K562 (cell line): ENCODE measurements at regions not wholly inside any gene's neighbourhood (a gene's known extent, or its start where the extent isn't known, plus 50 kb on each side); places are given as distances from the start of the nearest gene placed in this dataset.

ENCODE experiments used
- CREB1 ChIP-seq, 2 experiments: sonication (generic) in 1 of 2; formaldehyde crosslinking in 1 of 2; IDR thresholded peaks; 2 replicates each; pipeline versions ENCODE4 v1.6.1 to v1.8.0; 2012 to 2022; ENCODE audit warnings: inconsistent platforms in 1 of 2, mild to moderate bottlenecking in 1 of 2, missing genetic modification reagents in 1 of 2, moderate library complexity in 1 of 2
- ESRRB ChIP-seq: fragments of 250-450 bp; sonication (Bioruptor Pico); IDR thresholded peaks from 2 replicates; pipeline ENCODE4 v1.5.0; 2020; ENCODE audit warnings: mild to moderate bottlenecking, moderate library complexity, borderline replicate concordance
- TF ChIP-seq, protein P1 (sequence below), 2 experiments: fragments of 450-650 bp; IDR thresholded peaks; 2 replicates each; pipeline ENCODE4 v1.6.1; 2016; ENCODE audit warnings: mild to moderate bottlenecking in 2 of 2, borderline replicate concordance in 1 of 2, low read depth in 1 of 2, moderate library complexity in 1 of 2
- TF ChIP-seq, protein P2 (sequence below): fragments of 250-450 bp; sonication (Bioruptor Pico); IDR thresholded peaks from 2 replicates; pipeline ENCODE4 v1.5.1; 2021; ENCODE audit warnings: mild to moderate bottlenecking
- TF ChIP-seq, protein P3 (sequence below), 2 experiments: fragments of 450-650 bp; IDR thresholded peaks; 2 replicates each; pipeline ENCODE4 v1.6.1; 2016

DNA sequence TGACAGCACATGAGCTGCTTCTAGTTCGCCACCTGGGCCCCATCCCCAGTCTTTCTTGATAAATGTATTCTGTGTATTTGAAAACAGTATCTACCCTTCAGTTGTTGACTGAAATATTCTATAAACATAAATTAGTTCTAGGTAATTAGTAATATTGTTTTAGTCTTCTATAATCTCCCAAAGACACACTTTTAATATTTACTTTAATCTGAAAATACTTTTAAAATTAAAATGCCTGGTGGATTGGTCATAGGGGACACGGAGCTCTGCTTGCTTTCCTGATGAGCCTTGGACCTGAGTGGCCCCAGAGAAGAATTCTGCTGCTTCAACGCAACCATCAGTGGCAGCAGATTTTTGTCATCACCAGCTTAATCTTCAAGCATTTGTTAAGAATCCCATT lies 234.5 kb downstream of the THBS2 start (continued):
- TF ChIP-seq, protein P1, sequence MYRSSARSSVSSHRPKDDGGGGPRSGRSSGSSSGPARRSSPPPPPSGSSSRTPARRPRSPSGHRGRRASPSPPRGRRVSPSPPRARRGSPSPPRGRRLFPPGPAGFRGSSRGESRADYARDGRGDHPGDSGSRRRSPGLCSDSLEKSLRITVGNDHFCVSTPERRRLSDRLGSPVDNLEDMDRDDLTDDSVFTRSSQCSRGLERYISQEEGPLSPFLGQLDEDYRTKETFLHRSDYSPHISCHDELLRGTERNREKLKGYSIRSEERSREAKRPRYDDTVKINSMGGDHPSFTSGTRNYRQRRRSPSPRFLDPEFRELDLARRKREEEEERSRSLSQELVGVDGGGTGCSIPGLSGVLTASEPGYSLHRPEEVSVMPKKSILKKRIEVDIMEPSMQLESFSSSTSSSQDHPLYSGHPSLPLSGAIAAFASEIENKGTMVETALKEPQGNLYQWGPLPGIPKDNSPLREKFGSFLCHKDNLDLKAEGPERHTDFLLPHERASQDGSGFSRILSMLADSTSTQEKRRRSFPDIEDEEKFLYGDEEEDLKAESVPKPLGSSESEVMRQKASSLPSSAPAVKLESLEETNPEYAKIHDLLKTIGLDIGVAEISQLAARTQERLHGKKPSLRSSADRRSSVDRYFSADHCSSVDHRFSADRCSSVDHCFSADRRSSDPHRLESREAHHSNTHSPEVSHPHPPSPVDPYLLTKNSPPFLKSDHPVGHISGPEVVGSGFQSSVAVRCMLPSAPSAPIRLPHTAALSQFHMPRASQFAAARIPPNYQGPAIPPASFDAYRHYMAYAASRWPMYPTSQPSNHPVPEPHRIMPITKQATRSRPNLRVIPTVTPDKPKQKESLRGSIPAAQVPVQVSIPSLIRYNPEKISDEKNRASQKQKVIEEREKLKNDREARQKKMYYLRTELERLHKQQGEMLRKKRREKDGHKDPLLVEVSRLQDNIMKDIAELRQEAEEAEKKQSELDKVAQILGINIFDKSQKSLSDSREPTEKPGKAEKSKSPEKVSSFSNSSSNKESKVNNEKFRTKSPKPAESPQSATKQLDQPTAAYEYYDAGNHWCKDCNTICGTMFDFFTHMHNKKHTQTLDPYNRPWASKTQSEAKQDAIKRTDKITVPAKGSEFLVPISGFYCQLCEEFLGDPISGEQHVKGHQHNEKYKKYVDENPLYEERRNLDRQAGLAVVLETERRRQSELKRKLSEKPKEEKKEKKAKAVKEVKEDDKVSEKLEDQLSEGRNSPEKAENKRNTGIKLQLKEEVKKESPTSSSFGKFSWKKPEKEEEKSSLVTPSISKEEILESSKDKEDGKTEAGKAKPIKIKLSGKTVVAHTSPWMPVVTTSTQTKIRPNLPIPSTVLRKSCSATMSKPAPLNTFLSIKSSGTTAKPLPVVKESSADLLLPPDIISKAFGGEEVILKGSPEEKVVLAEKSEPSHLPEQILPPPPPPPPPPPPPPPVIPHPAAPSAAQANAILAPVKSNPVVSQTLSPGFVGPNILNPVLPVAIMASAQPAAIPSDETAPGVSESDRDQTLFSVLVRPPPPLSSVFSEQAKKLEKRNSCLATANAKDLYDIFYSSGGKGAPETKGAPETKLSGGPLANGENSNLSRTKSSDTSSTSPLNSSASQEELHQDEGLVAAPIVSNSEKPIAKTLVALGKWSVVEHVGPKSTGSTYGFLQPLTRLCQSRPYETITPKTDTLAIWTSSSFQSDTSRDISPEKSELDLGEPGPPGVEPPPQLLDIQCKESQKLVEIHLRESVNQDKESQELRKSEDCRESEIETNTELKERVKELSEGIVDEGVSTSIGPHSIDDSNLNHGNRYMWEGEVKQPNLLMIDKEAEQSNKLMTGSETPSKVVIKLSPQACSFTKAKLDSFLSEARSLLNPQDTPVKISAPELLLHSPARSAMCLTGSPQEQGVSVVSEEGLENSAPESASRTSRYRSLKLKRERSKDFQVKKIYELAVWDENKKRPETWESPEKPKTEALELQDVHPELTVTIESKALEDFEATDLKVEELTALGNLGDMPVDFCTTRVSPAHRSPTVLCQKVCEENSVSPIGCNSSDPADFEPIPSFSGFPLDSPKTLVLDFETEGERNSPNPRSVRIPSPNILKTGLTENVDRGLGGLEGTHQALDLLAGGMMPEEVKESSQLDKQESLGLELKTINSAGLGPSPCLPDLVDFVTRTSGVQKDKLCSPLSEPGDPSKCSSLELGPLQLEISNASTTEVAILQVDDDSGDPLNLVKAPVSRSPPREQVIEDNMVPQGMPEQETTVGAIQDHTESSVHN (IDR thresholded peaks at IDR 0.05; ENCODE audit: borderline replicate concordance in 1 of 2, low read depth in 1 of 2) = no peak
- TF ChIP-seq CREB1 (IDR thresholded peaks at IDR 0.05) = no peak
- TF ChIP-seq CREB1 (CRISPR knock-in tag; IDR thresholded peaks at IDR 0.05) = no peak
- TF ChIP-seq, protein P2, sequence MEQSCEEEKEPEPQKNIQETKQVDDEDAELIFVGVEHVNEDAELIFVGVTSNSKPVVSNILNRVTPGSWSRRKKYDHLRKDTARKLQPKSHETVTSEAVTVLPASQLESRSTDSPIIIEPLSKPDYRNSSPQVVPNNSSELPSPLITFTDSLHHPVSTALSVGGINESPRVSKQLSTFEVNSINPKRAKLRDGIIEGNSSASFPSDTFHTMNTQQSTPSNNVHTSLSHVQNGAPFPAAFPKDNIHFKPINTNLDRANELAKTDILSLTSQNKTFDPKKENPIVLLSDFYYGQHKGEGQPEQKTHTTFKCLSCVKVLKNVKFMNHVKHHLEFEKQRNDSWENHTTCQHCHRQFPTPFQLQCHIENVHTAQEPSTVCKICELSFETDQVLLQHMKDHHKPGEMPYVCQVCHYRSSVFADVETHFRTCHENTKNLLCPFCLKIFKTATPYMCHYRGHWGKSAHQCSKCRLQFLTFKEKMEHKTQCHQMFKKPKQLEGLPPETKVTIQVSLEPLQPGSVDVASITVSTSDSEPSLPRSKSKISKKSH (CRISPR knock-in tag) = no peak
- TF ChIP-seq ESRRB (CRISPR knock-in tag) = no peak
- TF ChIP-seq, protein P3, sequence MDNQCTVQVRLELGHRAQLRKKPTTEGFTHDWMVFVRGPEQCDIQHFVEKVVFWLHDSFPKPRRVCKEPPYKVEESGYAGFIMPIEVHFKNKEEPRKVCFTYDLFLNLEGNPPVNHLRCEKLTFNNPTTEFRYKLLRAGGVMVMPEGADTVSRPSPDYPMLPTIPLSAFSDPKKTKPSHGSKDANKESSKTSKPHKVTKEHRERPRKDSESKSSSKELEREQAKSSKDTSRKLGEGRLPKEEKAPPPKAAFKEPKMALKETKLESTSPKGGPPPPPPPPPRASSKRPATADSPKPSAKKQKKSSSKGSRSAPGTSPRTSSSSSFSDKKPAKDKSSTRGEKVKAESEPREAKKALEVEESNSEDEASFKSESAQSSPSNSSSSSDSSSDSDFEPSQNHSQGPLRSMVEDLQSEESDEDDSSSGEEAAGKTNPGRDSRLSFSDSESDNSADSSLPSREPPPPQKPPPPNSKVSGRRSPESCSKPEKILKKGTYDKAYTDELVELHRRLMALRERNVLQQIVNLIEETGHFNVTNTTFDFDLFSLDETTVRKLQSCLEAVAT (IDR thresholded peaks at IDR 0.05) = no peak
